Skin of body (tissue), 1 donor: ENCODE measurements at regions not wholly inside any gene's neighbourhood (a gene's known extent, or its start where the extent isn't known, plus 50 kb on each side); places are given as distances from the start of the nearest gene placed in this dataset.

Experiments
- DNase-seq: peaks from one replicate; lab custom pipeline; 2025; lab: John Stamatoyannopoulos, UW

DNA sequence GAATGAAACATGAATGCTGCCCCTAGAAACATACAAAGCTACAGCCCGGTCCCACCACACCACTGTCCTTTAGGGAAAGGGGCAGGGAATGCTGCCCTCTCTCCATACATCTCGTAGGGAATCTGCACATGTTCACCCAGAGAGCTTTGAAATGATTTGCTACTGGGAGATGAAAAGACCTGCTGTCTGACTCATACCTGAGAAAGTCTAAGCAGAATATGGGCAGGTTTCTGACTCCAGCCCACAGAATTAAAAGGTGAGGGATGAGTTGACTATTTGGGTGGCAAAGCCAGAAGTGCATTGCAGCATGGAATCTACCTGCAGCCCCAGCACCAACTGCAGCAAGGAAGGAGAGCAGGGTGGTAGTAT, 297.9 kb downstream of the TLE1 start:
- no peak for DNase-seq

DNA sequence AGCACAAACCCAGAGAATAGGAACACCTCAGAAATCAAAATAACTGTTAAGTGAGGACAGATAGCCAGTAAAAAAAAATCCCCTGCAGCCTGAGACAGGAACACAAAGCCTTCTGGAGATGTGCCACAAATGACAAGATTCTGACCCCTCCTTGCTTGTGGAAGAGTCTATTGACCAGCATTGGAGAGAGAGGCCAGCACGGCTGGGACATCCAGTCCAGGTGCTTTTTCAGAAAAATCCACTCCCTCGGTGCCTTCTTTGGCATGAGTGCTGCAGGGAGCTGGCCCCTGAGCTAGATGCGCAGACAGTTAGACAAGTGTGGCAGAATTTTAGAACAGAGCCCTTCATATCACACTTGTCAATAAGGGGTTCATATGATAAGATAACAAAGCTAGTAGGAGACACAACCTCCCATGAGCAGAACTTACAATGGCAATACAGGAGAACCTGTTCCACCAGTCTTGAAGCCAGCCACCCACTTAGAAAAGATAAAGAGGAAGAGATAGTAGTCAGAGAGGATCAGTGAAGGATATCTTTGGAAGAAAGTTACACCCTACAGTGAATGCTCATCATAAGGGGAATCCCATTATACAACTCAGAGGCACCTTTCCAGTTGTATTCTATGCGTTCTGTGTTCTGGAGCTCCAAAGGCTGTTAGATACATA, 298.4 kb downstream of the TLE1 start:
- DNase-seq = no peak

DNA sequence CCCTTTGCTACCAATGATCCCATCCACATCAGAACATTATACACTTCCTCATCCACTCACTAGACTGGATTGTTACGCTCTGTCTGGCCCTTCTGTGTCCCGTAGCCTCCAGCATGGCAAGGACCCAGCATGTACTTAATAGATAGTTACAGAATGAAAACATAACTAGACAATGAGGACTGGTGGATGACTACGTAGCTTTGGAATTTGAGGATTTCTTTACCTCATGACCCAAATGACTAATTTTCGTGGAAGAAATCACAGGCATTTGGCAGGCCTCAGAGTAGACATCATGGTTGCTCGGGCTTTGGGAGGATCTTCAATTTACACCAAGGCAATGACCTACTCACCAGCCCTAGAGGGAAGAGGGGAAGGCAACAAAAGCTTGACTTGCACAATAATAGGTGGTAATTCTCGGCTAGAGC, 299.8 kb downstream of the TLE1 start:
- peak; percentile 70 for DNase-seq

DNA sequence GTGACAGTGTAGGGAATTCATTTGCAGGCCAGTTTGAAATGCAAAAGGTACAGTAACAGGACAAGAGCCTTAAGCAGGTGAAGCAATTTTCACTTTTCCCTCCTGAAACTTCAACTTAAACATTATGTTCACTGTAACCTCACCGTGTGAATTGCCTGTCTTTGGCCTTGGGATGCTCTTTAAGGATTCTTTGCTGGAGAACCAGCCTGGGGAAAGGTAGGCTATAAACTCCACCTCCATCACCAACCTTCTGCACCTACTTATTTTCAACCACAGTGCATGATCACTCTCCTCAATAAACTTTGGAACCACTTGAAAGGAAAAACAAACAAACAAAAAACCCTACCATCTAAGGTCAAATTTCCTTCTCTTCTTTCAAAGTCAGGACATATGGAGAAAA, 300.5 kb downstream of the TLE1 start:
- no peak for DNase-seq

DNA sequence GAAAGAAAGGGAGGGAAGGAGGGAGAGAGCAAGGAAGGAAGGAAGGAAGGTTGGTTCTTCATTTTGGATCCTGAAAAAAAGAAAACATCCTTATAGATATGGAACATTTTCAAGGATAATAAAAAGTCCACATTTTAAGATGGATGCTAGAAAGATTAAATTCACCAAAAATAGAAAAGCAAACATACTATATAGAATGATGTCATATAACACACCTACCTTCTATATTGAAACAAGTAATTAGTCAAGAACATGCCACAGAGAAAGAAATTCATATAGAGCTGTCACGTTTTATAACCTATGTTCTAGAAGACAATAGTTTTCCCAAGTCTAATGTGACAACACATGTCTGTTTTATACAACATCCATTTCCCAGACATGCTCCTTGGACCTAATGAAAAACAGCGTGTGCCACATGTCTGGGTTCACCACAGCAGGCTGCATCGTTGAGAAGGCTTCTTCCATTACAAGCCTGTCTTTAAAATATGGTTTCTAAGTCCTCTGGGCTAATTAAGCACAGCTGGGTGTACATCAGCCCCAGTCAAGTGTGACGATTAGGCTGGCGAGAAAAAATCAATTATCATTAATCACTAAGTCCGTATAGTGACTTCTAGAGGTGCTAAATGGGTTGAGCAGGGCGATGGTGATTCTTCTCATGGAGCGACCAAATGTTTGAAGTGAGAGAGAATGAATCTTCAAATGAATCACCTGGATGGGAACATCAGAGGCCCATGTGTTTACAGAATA, 301.8 kb downstream of the TLE1 start:
- DNase-seq = peak; percentile 26

DNA sequence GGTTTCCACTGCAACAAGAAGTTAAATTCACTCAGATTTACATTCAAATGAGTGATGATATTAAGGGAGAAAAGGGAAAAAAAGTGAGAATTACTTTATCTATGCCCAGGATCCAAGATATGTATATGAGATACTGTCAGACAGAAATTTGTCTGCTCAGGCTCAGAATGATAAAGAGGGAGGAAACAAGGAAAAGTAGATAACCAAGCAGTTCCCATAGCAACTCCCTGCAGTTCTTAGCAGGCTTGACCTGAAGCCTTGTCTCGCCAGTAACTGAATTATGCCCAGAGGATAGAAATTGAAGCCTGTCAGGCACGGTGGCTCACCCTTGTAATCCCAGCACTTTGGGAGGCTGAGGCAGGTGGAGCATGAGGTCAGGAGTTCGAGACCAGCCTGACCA, 304.4 kb downstream of the TLE1 start:
- DNase-seq = no peak

DNA sequence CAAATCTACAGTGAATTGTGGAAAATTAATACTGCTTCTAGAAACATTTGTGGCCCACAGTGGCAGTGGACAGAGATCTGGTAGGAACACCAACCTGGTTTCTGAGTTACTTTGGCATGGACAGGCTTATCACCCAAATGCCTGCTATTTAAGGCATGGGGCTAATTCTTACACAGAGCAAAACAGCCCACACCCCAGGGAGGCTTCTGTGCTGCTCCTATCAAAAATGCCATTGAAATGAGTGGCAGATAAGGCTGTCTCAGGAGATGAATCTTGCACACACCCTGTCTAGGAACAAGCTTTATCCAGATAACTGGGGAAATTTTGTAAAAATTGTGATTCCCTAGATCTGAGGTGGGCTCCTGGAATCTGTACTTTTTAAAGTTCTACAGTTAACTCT, 307.1 kb downstream of the TLE1 start:
- DNase-seq = no peak

DNA sequence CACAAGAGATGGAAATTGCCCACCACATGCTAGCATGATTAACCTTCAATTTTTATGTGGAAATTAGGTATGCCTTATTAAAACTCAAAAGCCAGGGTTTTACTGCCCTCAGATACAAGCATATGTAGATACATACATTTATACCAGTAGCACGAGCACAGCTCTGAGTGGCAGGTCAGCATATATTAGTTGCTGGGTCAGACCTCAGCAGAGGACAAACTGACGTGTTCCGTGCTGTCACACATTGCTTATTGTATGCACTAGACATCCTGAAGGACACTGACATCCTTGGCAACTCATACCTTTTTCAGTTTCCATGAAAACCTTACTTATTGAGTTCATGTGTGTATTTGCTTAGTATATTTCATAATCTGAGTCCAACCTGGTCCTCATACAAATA, 307.7 kb downstream of the TLE1 start:
- no peak for DNase-seq

DNA sequence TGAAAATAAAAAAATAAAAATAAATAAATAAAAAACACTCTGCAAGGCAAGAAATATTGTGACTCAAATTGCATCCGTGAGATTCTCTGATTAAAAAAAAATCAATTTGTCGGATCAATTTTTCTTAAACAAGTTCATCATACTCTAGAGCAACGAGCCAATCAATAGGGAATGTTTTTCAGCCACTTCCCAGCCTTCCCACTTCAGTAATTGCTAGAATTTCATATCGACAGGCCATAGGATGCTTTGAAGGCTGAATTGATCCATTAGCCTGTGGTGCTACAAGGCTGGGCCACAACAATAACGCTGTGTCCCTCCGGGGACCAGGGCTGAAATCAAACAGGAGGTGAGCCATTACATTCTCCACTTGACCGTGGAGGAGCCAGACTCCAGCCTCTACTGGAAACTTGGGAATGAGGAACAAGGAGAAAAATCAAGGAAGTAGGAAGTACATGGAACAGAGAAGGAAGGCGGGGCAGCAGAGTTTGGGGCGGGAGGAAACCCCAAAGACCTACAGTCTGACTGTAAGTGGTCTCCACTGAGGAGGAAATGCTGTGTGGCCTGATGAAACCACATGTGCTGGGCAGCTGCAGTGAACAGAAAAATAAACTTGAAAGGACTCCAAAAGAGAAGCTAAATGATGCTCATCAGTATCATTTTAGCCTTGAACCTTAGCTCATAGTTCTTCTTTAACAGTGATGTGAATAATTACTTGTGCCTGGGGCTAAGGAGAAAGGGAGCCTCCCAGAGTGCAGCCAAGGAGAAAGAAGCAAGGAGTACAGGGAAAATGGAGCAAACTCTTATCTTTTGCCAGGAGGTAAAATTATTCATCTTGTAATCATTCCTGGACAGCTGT, 308.6 kb downstream of the TLE1 start:
- DNase-seq = no peak

DNA sequence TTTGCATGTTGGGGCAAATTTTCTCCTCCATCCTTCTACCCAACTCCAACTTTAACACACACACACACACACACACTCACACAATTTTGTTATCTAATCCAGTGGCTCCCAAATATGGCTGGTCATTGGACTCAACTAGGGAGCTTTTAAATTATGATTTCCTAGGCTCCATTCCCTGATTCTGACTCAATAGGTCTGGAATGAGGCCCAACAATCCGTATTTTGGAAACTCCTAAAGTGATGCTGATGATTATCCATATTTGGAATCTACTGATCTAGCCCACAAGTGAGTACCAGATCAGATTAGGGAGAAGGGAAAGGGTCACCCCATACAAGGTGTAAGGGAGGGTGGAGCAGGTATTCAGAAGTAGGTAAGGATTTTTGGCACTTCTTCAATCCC, 309.7 kb downstream of the TLE1 start:
- DNase-seq = no peak

DNA sequence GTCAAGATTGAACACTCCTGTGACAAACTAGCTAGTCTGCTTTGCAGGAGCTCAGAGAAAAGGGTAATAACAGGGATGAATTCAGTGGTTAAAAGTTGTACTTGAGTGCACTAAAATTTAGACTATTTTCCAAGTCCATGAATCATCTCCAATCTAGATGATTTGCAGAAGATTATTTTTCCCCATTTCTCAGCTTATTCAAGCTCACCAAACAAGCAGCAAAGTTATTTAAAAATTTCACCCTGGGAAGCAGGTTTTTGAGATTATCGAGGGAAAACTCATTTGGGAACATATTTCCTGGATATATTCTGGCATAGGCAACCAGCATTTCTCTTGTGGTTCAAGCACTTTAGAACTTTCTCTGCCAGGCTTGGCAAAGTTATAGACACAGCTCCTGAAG, 311.4 kb downstream of the TLE1 start:
- DNase-seq = no peak

DNA sequence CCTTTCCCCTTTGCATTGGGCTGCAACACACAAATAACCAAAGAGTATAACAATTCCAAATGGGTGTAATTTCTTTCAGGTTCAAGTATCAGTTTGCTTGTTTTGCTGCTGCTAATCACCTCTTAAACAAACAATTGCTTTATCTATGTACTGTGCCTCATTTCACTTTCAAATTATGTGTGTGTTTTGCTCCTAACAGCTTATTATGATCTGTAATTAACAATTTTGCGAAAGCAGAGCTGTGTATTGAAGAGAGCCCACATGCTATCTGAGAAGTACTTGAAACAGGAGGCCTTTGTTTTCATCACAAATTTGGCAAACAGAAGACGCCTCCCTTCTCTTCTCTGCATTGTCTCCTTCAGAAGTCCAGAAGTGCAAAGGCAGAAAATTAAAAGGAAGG, 312.0 kb downstream of the TLE1 start:
- DNase-seq = no peak

DNA sequence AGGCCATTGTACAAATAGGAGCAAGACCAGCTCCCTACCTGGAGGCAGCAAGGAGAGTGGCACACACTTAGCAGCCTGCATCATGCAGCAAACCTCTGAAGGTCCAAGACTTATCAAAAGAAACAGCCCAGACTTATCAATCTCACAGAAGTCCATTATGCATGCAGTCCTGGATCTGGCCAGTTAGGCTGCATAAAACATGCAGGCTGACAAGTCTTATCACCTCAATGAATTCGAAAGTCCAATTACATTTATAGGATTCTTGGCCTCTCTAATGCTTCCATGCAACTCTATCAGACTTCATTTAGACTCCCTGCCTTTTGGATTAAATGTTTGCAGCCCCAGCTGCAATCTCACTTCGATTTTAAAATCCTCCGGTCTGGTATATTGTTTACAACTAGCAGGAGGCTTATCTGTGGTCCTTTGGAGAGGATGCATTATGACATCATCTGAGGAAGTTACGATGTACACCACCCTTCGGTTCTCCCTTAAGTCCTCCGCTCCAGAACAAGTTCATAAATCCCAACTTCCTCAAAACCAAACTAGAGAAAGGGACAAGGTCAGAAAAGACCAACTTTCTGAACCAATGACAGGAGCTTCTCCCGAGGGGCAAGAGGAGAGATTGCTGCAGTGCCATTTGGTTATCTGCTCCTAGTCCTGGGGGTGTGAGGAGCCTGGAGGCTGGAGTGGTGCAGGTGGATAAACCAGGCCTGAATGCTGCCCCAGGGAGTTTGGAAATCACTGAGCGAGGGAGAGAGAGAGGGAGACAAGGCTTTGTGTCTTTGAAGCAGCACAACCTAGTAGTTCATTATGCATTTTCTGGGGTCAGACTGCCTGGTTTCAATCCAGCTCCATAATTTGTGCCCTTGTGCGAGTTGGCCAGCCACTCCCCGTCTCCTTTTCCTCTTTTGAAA, 313.9 kb downstream of the TLE1 start:
- DNase-seq = no peak

DNA sequence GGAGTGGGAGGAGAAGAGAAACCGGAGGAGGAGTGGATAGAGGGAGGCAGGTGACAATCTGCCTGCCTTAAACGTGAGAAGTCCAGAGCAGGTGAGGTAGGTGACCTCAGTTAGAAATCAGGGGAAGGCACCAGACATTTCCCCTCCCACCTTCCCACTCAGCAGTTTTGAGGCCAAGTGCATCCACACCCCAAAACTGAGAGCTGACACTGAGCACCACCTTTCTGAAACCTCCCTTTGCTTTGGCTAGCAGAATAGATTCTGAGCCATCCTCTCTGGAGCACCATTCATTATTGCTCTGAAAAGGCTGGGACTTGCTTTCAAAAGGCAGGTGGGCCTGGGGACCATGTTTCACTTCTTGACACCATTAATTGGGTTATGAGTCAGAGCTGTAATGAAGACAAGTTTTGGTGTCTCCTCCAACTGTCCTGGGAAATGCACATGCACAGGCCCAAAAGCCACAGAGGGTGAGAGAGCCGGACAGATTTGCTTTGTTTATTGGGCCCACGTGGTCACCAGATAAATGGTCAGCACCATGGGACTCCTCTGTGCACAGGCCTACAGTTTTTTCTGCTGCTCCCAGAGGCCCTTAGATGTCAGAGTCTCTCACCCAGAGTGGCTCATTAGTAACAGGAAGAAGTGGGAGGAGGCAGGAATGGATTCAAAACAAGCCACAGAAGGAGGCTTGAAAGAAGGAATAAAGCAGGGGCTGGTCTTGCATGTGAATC, 314.7 kb downstream of the TLE1 start:
- no peak for DNase-seq

DNA sequence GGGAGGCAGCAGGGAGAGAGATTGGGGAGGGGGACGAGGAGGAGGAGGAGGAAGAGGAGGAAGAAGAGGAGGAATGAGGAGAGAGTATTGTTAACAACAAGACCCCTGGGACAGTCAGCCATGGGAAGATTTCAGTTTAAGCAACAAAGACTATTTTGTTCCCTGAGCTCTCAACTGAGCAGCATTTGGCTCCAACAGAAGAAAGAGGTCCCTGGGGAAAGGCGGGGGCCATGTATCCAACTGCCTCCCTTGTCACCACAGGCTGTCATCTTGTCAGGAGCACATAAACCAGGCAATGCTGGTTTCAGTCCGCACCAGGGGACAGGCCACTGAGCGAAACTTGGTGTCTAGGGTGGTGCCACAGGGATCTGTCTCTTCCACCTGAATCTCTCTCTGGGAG, 316.1 kb downstream of the TLE1 start:
- DNase-seq = no peak

DNA sequence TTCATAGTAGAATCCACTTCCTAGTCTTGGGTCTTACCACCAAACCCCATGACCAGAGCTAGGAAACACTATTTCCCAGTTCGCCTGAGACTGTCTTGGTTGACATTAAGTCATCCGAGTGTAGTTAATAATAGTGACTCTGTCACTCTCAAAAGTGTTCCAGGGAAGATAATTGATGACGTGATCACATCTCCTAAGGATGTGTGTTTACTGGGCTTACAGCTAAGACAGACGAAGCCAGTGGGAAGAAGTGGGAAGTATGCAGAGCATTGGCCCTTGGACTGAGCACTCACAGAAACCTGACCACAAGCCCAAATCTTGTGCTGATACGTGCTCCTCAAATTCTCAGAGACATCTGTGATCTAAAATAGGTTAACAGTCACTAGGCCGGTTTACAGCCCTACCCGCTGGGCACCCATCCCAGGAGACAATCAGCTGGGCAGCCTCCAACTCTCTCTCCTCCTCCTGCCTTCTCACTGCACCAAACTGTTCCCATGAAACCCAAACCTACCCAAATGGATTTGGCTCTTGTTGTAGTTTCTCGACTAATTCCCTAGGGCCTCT, 316.6 kb downstream of the TLE1 start:
- no peak for DNase-seq

DNA sequence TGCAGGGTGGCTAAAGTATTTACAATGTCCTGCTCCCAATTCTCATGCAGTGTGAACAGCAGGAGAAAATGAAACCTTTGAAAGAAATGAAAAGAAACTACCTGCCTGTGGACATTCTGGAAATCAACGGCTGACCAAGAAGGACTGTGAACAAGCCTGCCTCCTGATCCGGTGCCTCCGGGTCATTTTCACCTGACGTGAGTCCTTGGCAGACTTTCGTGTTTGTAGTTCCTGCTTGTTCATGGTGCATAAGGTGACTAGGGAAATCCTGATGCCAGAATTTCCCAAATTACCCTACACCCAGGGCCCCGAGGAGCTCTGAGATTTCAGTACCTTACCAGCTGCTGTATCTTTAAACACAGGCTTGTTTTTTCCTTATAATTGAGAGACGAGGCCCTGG, 317.5 kb downstream of the TLE1 start:
- DNase-seq = no peak

DNA sequence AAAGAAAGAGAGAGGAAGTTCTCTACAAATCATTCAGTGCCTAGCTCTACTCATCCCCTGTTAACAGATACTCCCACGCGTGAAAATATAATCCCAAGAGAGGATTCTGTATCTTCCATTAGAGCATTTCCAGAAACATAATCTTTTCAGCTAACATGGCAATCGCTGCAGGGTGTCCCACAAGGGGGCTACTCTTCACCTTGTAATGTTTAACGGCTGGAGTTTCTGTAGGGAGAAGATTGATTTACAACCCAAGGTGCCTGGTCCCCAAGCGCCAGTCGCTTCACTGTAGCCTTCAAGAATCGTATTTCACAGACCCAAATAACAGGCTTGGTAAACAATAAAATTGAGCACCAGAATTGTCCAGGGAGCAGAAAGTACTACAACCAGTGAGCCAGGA, 318.7 kb downstream of the TLE1 start:
- DNase-seq = no peak

DNA sequence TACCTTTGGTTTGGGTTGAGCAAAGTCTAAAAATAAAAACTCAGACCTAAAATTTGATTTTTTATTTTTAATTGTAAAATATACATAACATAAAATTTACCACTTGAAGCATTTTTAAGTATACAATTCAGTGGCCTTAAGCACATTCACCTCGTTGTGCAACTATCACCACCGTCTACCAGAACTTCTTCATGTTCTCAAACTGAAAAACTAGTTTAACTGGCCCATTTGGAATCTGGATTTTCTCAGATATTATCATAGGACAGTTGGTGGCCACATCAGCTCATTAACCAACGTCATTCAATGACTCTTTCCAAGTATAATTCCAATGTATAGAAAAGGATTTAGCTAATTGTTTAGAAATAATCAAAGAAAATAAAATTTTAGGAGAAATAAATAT, 319.3 kb downstream of the TLE1 start:
- no peak for DNase-seq

DNA sequence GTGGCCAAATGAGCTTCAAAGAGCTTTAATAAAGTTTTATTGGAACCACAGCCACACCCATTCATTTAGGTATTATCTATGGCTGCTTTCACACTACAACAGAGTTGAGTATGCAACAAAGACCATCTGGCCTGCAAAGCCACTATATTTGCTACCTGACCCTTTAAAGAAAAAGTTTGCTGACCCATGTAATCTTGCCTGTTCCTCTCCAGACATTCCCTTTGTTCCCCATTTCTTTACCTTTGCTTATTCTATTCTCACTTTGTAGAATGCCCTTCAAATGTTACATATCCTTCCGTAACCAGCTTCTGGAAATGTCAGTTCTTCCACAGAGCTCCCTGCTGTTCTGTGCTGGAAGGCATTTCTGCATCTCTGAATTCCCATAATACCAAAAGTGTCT, 320.2 kb downstream of the TLE1 start:
- DNase-seq = no peak
